NCI-H2227 (cell line): ENCODE measurements at regions not wholly inside any gene's neighbourhood (a gene's known extent, or its start where the extent isn't known, plus 50 kb on each side); places are given as distances from the start of the nearest gene placed in this dataset.
"Not testable (repeated sequence)": the region's sequence is repeated elsewhere in the genome, so short reads cannot be mapped to it uniquely, and the experiment has no call there.

ENCODE experiments used
- DNase-seq: peaks from one replicate; lab custom pipeline; 2025; ENCODE audit not compliant: unreplicated experiment; lab: John Stamatoyannopoulos, UW

DNA sequence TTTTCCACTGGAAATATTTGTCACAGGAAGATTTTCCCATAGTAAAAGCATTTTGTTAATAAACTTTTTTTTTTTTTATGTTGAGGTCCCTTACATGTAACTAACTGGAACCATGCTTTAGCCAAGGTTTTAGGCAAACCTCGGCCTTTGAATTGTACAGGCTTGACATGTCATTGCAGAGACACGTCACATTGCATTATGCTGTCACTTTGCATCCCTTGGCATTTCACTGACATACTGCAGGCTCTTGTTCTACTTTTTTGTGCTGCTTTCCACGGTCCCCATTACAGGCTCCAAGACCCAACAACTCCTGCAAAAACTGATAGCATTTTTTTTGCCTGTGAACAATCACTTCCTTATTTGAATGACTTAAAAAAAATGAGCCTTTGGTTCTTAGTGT lies 724.3 kb downstream of the TTLL7 start:
- DNase-seq, result not testable (repeated sequence)

DNA sequence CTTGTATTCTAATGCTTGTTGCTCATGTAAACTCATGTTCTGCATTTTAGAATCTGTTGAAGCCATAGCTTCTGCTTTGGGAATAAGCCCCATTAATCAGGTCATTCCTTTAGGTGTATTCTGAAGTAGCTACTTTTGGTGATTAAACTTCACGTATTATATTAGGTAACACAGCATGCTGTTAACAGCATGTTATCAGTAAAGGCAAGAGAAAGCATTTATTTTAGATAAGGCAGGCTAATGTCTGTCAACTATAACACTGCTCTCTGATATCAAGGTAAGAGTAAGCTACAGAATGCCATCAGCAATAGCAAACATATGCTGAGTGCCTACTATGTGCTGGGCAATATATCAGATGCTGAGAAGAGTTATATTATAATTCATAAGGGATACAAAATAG lies 726.4 kb downstream of the TTLL7 start:
- DNase-seq, result not testable (repeated sequence)

DNA sequence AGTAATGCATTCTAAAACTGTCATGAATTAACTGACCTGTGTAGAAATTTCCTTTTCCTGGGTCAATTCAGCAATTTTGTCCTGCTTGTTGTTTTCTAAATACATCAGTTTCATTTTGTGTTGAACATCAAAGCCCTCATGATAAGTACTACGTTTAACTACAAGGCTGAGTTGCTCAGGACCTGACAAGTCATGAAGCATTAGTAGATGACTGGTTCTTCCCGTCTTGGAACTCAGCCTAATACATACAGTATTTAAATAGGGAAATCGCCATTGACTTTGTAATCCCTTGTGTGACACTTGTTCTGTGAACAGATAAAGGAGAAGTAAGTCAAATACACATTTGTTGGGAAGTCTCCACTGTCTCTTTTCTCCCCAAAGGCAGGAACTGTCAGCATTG lies 727.1 kb downstream of the TTLL7 start:
- DNase-seq, result not testable (repeated sequence)

DNA sequence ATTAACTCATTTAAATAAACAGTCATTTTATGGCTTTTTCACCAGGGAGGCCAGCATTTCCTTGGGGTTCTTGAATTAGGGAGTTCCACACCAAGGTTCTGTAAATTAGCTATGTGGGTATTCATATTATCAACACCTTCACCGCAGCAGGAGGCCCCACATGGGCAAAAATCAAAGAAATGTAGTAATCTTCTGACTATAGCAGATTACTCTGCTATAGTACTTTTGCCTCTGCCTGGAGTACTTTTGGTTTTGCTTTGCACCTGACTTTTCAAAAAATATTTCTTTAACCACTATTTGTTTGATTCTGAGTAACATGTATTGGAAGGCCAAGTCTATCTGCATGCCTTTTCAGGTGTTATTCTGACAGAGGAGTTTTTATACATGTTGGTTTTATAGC lies 728.1 kb downstream of the TTLL7 start:
- DNase-seq, result not testable (repeated sequence)

DNA sequence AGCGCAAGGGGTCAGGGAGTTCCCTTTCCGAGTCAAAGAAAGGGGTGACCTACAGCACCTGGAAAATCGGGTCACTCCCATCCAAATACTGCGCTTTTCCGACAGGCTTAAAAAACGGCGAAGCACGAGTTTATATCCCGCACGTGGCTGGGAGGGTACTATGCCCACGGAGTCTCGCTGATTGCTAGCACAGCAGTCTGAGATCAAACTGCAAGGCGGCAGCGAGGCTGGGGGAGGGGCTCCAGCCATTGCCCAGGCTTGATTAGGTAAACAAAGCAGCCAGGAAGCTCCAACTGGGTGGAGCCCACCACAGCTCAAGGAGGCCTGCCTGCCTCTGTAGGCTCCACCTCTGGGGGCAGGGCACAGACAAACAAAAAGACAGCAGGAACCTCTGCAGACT lies 735.1 kb downstream of the TTLL7 start:
- not testable (repeated sequence) for DNase-seq

DNA sequence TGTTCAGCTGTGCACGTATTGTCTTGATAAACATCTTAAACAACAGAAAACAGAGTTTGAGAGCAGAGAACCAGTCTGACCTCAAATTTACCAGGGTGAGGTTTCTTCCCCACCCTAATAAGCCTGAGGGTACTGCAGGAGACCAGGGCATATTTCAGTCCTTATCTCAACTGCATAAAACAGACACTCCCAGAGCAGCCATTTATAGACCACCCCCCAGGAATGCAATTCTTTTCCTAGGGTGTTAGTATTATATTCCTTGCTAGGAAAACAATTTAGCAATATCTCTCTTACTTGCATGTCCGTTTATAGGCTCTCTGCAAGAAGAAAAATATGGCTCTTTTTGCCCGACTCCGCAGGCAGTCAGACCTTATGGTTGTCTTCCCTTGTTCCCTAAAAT lies 747.2 kb downstream of the TTLL7 start:
- DNase-seq, result not testable (repeated sequence)

DNA sequence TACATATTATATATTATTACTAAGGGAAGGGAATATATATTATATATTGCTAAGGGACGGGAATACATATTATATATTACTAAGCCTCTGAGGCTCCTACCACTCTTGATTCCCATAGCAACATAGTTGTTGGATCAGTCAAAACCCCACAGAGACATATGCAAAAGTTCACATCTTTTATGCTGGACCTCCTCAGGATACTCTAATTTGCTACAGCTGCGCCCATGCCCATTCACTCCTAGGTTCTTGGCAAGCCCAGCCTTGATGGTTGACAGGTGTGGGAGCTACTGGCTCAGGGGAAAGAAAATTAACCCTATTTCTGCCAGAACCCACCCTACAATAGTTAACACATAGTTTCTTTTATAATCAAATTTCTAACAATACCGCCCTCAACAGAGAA lies 752.2 kb downstream of the TTLL7 start:
- DNase-seq, result not testable (repeated sequence)

DNA sequence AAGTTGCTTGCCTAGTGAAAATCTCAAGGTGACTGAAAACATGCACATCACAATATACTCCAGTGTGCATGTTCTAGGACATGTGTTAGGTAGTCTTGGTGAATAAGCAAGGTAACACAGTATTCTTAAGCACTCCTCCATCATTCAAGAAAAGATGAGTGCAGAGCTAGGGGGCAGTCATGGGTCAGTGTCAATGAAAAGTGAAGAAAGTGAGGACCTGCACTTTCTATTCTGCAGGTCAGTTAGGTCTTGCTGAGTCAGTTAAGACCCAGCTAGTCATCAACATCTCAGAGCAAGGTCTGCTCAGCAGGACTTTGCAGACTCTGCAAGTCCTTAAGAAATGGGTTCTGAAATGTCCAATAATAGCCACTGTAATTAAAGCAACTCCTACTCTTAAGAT lies 754.1 kb downstream of the TTLL7 start:
- not testable (repeated sequence) for DNase-seq

DNA sequence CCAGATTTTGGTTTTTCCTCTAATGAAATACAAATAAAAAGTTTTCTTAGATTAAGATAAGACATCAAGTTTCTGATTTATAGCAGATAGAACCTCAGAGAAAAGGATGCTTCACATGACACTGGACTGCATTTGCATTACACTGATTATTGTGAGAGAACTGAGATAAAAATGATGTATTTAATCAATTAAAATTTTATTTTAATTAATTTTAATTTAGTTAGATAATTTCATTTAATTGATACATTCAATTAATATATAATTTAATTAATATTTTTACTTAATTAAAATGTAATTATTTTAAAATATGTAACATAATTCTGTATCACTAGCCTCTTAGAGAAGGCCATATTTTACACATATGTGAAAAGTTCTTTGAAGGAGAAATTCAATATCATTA lies 759.4 kb downstream of the TTLL7 start:
- not testable (repeated sequence) for DNase-seq

DNA sequence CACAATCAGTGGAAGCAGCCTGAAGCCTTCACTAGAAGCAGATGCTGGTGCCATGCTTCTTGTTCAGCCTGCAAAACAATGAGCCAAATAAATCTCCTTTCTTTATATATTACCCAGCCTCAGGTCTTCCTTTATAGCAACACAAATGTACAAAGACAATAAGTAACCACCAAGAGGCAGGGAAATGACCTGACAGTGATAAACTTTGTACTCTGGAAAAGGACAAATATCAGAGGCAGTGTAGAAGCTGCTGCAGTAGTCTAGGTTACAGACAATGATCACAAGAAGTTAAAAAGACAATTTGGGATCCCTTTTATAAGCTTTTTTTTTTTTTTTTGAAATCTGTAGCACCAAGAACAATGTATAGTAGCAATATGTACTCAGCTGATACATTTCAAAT lies 760.3 kb downstream of the TTLL7 start:
- DNase-seq, result not testable (repeated sequence)

DNA sequence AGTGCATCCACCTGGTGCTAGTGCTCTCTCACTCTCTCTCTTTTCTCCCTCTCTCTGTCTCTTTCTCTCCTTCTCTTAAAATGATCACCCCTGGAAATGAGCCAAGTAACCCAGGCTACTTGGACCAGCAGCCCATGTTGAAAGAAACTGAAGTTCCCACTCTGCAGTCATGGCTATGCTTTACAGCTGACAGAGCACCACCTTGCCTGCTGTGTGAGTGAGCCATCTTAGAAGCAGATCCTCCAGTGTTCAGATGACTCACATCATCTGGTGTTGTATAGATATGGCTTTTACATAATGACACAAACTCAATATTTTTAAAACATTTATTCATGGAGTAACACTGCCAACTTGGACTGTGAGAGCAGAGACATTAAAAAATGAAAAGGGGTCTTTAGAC lies 779.1 kb downstream of the TTLL7 start:
- not testable (repeated sequence) for DNase-seq

DNA sequence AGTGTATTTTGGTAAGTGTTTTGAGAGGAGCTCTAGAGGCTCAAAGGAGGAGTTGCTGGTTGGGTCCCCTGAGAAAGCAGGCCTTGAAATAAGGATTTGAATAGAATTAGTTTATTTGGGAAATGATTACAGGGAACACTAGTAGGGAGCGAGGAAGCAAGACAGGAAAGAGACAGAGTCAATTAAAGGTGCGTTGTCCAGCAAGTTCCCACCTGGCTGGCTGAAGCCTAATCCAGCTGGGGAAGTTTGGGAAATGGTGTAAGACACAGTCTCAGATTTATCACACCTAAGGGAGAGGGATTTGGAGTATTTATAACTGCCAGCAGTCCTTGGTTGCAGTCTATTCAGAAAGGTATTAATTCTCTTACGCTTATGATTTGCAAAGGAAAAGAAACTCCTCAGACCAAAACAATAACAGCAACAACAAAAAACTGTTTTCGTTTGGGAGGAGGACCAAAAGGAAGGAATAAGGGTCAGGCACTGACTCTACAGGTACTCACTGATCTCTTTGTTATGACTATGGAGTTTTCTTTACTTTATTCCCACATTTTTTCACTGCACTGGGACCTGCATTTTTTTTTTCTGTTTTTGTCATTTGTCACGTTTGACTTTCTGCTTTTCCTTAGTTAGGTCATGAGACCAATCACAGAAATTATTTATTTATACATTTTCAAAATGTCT lies 780.8 kb downstream of the TTLL7 start:
- not testable (repeated sequence) for DNase-seq

DNA sequence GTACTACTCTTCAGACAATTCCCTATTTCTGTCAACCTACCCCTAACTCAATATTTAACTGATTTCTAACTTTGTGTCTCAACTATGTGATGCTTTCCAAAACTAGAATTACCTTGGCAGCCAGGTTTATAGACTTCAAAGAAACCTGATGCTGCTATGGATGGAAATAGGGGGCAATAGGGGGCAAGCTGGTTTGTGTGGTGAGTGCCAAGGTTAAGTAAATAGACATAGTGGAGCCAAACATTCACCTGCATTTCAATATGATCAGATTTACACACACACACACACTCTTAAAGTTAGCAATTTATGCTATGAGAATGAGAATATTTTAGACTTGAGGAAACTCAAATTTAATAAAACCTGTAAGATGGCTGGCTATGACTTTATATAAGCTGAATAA lies 784.6 kb downstream of the TTLL7 start:
- DNase-seq, result not testable (repeated sequence)

DNA sequence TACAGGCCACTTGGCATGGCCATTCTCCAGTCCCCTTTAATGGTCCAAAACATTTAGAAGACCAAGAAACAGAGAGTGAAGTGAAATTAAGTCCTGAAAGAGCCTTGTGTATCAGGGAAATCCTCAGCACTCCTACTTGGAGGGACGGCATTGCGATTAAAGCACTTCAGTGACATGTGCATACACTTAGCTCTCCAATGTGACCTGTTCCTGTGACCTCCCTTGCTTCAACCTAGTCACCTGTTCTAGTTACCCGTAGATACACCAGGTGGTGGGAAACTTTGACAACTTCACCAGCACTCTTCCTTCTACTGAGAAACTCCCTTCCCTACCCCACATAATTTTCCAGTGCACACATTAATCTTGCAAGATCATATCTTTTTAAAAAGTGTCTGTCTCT lies 785.3 kb downstream of the TTLL7 start:
- DNase-seq, result not testable (repeated sequence)

DNA sequence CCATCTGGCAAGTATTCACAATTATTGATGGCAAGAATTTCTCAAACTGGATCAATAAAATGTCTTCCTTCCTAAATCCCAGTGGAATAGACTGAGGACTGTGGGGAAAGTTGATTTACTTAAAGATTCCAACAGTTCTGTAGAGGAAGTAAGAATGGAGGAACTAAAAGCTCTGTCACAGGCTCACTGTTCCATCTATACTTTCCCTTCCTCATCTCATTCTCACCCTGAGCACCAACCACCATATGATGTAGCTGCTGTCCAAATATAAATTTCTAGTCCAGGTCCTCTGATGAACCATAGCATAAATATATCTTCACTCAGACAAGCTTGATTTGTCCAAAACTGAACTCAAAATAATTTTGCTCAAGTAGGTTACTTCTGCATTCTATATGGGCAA lies 786.9 kb downstream of the TTLL7 start:
- not testable (repeated sequence) for DNase-seq

DNA sequence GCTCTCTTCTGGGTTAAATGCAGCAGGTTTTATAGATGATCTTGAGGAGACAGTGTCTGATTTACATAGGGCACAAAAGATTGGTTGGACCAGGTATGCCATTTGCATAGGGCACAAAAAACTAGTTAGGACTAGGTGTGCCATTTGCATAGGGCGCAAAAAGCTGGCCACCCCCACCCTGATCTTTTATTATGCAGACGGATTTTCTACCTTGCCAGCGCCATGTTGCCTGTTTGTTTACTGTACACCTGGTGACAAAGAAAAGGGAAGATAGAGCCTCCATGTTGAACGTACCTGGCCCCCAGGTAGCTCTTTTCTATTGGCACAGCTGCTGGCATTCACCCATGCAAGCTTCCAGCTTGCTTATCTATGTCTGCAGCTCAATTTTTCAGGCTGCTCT lies 790.4 kb downstream of the TTLL7 start:
- DNase-seq, result not testable (repeated sequence)

DNA sequence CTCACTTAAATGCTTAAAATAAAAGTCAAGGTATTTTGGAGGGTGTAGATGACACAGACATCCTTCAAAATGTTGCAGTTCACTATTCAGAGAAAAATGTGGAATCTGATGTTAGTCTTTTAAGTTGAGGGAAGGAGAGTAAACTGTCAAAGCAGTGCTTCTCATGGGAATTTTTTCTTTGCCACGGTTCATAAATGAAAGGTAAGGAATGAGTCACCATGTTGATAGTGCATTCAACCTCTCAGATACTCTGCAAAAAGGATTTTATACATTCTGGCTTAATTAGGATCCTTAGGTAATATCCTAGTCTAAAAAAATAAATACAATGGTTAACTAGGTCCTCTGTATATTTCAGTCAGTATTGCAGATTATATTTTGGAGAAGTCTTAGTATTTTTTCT lies 804.3 kb downstream of the TTLL7 start:
- DNase-seq, result not testable (repeated sequence)

DNA sequence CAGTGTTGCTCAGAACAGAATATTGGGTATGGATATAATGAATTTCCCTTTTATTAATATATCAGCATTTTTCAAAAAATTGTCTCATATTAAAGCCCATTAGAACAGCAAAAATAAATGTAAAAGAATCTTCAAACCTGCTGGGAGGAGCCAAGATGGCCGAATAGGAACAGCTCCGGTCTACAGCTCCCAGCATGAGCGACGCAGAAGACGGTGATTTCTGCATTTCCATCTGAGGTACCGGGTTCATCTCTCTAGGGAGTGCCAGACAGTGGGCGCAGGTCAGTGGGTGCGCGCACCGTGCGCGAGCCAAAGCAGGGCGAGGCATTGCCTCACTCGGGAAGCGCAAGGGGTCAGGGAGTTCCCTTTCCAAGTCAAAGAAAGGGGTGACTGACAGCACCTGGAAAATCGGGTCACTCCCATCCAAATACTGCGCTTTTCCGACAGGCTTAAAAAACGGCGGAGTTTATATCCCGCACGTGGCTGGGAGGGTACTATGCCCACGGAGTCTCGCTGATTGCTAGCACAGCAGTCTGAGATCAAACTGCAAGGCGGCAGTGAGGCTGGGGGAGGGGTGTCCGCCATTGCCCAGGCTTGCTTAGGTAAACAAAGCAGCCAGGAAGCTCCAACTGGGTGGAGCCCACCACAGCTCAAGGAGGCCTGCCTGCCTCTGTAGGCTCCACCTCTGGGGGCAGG lies 816.8 kb downstream of the TTLL7 start:
- DNase-seq, result peak; percentile 17

DNA sequence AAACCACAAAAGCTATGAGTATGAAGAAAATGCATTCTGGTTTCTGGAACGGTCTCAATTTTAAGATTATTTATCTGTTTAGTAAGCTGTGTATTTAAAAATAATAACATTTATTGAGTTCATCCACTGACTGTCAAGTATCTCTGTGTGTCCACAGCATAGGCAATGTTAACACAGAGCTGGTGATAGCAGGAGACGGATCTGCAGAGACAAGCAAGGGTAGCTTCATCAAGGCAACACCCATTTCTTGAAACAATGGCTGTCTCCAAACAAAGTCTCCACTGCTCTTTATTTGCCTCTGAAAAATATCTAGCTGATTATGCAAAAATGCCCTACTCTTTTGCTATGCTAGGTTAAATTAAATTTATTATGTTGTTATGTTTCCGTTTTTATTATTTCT lies 818.3 kb downstream of the TTLL7 start:
- DNase-seq, result not testable (repeated sequence)

DNA sequence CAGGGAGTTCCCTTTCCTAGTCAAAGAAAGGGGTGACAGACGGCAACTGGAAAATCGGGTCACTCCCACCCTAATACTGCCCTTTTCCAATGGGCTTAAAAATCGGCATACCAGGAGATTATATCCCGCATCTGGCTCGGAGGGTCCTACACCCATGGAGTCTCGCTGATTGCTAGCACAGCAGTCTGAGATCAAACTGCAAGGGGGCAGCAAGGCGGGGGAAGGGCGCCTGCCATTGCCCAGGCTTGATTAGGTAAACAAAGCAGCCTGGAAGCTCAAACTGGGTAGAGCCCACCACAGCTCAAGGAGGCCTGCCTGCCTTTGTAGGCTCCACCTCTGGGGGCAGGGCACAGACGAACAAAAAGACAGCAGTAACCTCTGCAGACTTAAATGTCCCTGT lies 831.3 kb downstream of the TTLL7 start:
- DNase-seq, result not testable (repeated sequence)

DNA sequence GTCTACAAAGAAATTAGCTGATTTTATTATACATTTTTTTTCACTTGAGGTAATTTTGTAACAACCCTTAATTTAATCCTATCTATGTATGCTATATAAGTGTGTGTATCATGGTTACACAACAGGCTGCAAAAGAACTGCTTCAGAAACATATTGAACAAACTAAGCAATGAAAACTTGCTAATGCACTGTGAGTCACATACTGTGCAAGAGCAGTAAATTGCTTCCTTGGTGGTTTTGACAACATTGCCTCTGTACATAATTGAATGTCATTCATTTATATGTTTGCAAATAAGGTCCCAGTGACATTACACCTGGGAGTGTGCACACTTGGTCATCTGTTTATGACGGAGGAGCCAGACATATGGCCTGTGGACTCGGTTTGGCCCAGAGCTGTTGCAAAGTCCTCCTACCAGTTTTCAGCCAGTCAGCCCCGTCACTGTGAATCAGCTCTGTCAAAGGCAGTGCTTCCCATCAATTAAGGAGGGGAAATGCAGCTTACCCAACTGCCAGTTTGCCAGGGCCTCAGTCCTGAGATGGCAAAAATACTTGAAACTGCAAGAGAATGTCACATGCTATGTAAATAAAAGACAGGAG lies 835.0 kb downstream of the TTLL7 start:
- DNase-seq, result not testable (repeated sequence)

DNA sequence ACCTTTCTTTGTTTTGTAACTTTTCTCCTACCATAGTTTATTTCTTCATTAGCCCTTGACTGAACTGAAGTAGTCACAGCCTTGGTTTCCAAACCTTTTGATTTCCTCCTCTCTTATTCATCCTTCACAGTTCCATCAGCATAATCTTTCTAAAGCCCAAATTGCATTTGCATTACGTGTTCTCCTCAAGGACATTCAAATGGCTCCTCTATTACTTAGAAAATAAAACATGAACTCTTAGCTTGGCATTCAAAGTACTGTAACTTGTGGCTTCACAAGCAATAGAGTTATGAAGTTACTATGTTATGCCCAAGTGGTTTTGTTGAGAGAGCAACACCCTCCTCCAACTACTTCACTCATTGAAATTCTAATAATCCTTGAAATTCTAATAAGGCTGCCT lies 840.0 kb downstream of the TTLL7 start:
- not testable (repeated sequence) for DNase-seq
